ENCODE measurements at regions not wholly inside any gene's neighbourhood (a gene's known extent, or its start where the extent isn't known, plus 50 kb on each side); places are given as distances from the start of the nearest gene placed in this dataset.

DNA sequence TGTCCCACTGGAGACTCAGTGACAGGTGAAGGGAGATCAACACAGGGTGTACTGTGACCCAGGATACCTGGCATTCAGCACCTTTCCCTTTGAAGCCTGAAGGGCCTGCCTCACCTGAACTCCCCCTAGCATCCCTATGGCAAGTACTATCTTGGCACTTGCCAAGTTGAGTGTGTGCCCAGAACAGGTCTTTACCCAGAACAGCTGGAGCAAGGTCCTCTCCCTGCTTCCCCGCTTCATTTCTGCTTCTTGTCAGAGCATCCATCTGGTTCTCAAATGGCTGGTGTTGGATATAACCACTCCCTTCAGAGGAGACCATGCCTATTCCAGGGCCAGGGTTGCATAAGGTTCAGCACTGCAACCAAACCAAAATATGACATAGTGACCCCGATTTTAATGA lies 73.0 kb downstream of the FAM43A start:
- Histone ChIP-seq H3K36me3 (ENCODE audit: insufficient read depth, low read length) (no peaks in the 10 kb centered on the region), H3K4me1 (ENCODE audit: insufficient read depth, low read length) (no peaks in the 10 kb centered on the region), H3K9ac (ENCODE audit: low read depth, low read length) (no peak overlapping the region), H3K9me3 (ENCODE audit: control insufficient read depth, insufficient read depth, low read length) (no peaks in the 10 kb centered on the region)

DNA sequence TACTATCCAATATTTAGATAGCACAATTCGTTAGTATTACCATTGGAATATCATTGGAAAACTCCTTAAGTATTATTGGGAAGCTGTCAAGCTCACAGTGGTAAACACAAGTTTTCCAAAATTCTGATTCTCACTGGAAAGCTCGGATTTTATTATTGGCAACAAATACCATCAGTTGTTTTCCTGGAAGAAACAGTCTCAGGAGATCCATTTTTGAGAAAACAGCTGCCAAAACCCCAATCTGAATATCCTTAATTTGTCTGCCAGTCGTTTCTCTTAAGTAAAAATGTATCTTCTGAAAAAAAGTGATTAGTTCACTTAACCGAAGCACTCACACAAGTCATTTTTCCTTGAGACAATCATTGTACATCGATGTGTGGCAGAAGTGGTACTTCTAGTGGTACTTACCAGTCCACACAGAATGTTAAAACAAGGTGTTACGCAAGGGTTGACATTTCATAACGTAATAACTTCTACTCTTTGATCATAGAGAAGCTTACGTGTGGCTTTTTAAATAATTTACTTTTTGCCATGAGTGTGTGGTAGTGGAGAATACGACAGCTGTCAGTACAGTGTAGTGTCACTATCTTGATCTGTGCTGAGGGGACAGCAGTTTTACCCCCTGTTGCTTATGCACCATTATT lies 74.9 kb downstream of the FAM43A start:
- Histone ChIP-seq H3K36me3 (ENCODE audit: insufficient read depth, low read length) (no peaks in the 10 kb centered on the region), H3K4me1 (ENCODE audit: insufficient read depth, low read length) (no peaks in the 10 kb centered on the region), H3K9me3 (ENCODE audit: control insufficient read depth, insufficient read depth, low read length) (no peaks in the 10 kb centered on the region), H3K9ac (ENCODE audit: low read depth, low read length) (no peak overlapping the region)

DNA sequence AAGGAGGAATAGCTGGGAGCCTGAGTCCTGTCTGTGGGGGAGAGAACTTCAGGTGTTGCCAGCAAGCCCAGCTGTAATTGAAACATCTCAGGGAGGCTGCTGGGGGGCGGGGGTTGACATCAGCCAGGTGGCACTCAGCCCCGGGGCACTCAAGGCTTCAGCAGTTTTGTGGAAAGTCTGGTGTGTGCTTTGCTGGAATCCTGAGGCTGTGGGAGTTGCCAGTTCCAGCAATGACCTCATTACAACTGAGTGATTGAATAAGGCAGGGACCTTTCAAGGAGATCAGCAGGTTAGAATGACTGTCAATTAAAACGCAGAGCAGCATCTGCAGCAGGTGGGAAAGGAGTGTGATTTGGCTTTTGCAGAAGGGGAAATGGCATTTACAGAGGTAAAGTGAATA lies 75.7 kb downstream of the FAM43A start:
- Histone ChIP-seq H3K9ac (ENCODE audit: low read depth, low read length) (no peak overlapping the region), H3K36me3 (ENCODE audit: insufficient read depth, low read length) (no peaks in the 10 kb centered on the region)

DNA sequence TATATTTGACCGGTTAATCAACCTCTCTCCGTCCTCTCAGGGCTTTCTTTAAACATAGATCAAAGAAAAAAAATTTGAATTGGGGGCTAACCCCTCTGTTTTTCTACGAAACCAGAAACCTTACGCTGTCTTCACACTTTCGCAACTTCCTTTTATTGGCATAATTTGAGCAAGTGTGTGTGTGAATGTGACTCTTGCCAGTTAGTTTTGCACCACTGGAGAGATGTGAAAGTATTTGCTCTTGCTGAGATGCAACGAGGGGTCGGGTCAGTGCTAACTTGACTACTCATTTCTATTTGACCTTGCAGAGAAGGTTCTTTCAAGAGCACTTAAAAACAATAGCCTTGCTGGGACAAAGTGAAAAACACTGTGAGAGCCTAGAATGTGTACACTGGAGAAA lies 81.2 kb downstream of the FAM43A start:
- Histone ChIP-seq H3K9me3 (ENCODE audit: control insufficient read depth, insufficient read depth, low read length) (no peaks in the 10 kb centered on the region), H3K9ac (ENCODE audit: low read depth, low read length) (no peak overlapping the region), H3K4me1 (ENCODE audit: insufficient read depth, low read length) (no peaks in the 10 kb centered on the region), H3K36me3 (ENCODE audit: insufficient read depth, low read length) (no peaks in the 10 kb centered on the region)

More for the DNA sequence above, 75.7 kb downstream of the FAM43A start:
- no peaks in the 10 kb centered on the region for H3K9me3 ChIP-seq (ENCODE audit: control insufficient read depth, insufficient read depth, low read length)
- H3K4me1 ChIP-seq (ENCODE audit: insufficient read depth, low read length) = no peaks in the 10 kb centered on the region

DNA sequence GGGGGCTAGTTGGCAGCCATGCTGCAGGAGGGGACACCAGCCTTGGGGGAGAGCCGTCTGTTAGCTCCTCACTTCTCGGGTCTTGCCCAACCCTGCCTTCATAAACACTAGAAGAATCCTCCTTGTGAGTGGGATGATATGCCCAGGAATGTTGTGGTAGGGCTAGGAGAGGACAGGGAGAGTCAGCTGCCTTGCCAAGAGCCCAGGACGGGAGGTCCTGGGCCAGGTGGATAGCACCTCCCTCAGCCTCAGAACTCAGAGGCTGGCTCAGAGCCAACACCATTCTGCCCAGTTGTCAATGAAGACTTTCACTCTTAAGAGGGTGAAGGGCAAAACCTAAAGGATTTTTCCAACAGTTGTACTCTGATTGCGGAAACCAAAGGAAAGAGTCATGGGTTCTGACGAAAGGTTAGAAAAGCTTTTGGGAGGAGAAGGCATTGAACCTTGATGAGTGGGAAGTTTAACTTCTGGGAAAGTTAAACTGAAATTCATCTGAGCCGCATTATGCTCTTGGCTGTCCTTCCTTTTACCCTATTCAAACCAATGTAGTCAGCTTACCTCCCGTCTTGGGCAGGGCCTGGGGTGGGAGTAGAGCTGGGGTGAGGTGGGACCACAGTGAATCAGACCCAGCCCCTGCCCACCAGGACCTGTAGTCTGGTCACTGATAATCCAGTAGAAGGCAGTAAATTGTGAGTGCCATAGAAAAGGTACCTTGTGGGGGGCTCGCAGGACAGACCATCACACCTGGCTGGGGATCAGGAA lies 81.9 kb downstream of the FAM43A start:
- H3K9me3 ChIP-seq (ENCODE audit: control insufficient read depth, insufficient read depth, low read length) = no peaks in the 10 kb centered on the region
- H3K4me1 ChIP-seq (ENCODE audit: insufficient read depth, low read length) = no peaks in the 10 kb centered on the region
- no peaks in the 10 kb centered on the region for H3K36me3 ChIP-seq (ENCODE audit: insufficient read depth, low read length)
- H3K9ac ChIP-seq (ENCODE audit: low read depth, low read length) = no peak overlapping the region

DNA sequence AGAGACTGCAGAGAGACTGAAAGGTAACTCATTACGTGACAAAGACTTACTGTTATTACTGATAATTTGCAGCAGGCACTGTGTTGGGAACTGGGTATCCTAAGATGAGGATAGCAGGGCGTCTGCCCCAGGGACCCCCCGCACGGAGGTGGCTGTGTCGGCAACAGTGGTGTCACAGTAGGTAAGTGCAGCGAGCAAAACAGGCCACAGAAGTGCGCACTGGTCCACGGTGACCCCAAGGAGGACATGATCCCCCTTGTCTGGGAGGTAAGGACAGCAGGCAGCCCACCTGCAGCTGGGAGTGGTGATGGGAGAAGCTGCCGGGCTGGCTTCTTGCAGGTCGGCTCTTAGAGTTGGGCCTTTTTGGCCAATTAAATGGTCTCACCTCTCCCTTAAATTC lies 82.9 kb downstream of the FAM43A start:
- Histone ChIP-seq H3K4me1 (ENCODE audit: insufficient read depth, low read length) (no peaks in the 10 kb centered on the region; the same call in 1 of the 2 replicates), H3K9me3 (ENCODE audit: control insufficient read depth, insufficient read depth, low read length) (no peaks in the 10 kb centered on the region), H3K36me3 (ENCODE audit: insufficient read depth, low read length) (no peaks in the 10 kb centered on the region), H3K9ac (ENCODE audit: low read depth, low read length) (0 out of 2 replicates have a peak overlapping the region, but pooled peaks have one; percentile 9)

DNA sequence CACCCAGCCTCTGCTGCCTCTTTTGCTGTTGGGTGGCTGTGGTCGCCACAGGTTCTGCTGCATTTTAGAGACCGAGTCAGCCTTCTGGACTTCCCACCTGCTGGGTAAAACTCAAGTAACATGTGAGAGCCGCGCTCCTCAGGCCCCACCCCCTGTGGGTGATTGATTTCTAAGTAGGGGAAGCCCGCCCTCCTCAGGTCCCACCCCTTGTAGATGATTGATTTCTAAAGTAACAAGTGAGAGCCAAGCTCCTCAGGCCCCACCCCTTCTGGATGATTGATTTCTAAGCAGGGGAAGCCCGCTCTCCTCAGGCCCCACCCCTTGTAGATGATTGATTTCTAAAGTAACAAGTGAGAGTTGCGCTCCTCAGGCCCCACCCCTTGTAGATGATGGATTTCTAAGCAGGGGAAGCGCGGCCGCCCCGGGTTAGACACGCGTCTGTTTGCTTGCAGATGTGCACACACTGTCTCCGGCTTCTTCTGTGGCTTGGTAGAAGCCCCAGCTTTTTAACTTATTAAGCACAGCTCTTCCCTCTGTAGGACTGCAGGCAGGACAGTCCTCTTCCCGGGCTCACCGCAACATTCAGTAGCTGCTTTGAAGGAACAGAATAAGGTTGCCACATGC lies 83.4 kb downstream of the FAM43A start:
- H3K4me1 ChIP-seq (ENCODE audit: insufficient read depth, low read length) = no peaks in the 10 kb centered on the region; the same call in 1 of the 2 replicates
- no peaks in the 10 kb centered on the region for H3K36me3 ChIP-seq (ENCODE audit: insufficient read depth, low read length)
- H3K9me3 ChIP-seq (ENCODE audit: control insufficient read depth, insufficient read depth, low read length) = no peaks in the 10 kb centered on the region
- H3K9ac ChIP-seq (ENCODE audit: low read depth, low read length) = peak overlapping the region; percentile 71; the same call in 1 of the 2 replicates

DNA sequence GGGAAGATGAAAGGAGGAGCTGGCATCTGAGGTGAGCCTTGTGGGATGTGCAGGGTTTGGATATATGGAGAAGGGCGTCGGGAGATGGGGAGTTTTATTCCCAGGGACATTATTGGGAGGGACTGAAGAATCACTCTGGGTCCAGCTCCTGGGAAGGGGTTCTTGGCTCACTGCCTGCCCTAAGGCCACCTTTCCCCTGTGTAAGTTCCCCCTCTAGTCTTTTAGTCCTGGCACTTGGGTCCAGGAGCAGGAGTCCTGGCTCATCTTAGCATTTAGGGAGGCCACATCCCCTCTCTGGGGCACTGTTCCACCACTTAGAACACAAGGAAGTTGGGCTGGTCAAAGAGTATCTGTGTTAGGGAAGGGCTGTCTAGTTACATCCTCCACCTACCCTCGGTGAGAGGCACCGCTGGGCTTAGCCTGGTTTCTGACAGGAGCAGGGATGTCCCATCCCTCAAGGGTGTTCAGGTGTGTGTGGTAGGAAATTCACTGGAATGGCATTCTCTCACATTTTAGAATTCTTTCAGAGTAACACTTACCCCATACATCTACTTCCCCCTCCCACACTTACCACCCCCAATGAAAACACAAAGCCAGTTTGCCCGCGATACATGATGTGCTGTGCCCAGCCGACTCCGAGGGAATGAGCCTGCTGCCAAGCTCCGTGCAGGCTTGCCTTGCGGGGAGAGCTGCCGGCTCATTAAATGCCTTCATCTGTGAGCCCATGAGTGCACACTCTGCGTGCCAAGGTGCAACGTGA lies 86.7 kb downstream of the FAM43A start:
- Histone ChIP-seq H3K4me1 (ENCODE audit: insufficient read depth, low read length) (no peaks in the 10 kb centered on the region; the same call in none of the 2 replicates), H3K9me3 (ENCODE audit: control insufficient read depth, insufficient read depth, low read length) (no peaks in the 10 kb centered on the region), H3K36me3 (ENCODE audit: insufficient read depth, low read length) (no peaks in the 10 kb centered on the region), H3K9ac (ENCODE audit: low read depth, low read length) (no peak overlapping the region)

DNA sequence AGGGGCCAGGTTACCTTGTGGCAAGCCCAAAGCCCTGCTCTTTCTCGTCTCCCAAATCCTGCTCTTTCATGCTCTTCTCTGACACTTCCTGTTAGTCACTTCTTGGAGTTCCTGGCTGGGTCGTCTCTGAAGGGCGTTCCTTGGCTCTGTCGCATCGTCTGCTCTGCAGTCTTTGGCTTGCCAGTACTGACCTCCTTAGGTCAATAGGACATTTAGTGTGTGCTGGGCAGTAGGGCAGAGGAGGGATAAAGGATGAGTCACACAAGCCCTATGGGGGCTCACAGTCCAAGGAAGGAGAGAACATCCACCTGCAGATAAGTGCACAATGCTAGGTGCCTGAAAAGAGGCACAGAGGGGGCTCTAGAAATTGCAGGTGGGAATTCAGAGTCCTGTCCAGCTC lies 87.5 kb downstream of the FAM43A start:
- Histone ChIP-seq H3K36me3 (ENCODE audit: insufficient read depth, low read length) (no peaks in the 10 kb centered on the region), H3K9me3 (ENCODE audit: control insufficient read depth, insufficient read depth, low read length) (no peaks in the 10 kb centered on the region), H3K9ac (ENCODE audit: low read depth, low read length) (no peak overlapping the region), H3K4me1 (ENCODE audit: insufficient read depth, low read length) (no peaks in the 10 kb centered on the region; the same call in none of the 2 replicates)

DNA sequence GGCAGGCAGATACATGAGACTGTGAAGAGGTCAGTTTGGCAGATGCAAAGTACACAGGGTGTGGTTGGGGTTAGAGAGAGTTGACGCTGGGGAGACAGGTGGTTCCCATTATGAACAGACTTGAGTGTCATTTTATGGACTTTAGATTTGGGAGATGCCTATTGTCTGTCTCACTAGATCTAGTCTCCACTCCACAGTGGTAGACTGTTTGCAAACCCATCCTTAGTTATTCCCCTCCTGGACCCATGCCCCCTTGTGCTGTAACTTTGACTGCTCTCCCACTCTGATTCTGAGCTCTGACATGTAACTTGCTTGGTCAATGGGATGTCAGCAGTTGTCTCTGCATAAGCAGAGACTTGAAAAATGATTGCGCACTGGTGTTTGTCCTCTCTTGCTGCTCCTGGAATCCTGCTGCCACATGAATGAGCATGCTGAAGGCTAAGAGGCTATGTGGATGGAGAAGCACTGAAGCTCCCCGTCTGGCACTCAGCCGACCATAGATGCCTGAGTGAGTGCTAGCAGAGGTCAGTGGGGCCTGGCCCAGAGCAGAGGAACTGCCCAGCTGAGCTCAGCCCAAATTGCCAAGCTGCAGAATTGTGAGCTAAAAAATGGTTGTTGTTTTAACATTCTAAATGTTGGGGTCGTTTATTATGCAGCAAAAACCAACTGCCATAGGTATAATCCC lies 88.2 kb downstream of the FAM43A start:
- Histone ChIP-seq H3K9ac (ENCODE audit: low read depth, low read length) (no peak overlapping the region), H3K9me3 (ENCODE audit: control insufficient read depth, insufficient read depth, low read length) (no peaks in the 10 kb centered on the region)

DNA sequence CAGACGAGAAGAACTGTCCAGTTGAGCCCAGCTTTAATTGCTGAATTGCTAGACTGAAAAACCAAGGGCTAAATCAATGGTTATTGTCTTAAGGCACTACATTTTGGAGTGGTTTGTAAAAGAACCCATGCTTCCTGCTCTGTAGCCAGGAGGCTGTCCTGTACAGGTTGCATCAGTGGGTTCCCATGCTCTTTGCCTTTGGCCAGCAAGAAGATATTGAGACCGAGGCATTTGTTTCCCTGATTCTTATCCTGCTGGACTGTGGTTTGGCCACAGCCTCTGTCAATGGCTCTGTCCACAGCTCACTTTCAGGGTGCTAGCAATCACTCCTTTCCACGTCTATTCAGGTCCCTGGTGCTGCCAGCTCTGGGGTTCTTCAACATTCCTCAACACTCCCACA lies 89.6 kb downstream of the FAM43A start:
- Histone ChIP-seq H3K36me3 (ENCODE audit: insufficient read depth, low read length) (no peaks in the 10 kb centered on the region), H3K9ac (ENCODE audit: low read depth, low read length) (no peak overlapping the region), H3K9me3 (ENCODE audit: control insufficient read depth, insufficient read depth, low read length) (no peaks in the 10 kb centered on the region), H3K4me1 (ENCODE audit: insufficient read depth, low read length) (no peaks in the 10 kb centered on the region; the same call in none of the 2 replicates)

More for the DNA sequence above, 88.2 kb downstream of the FAM43A start:
- Histone ChIP-seq H3K4me1 (ENCODE audit: insufficient read depth, low read length) (no peaks in the 10 kb centered on the region; the same call in none of the 2 replicates), H3K36me3 (ENCODE audit: insufficient read depth, low read length) (no peaks in the 10 kb centered on the region)

DNA sequence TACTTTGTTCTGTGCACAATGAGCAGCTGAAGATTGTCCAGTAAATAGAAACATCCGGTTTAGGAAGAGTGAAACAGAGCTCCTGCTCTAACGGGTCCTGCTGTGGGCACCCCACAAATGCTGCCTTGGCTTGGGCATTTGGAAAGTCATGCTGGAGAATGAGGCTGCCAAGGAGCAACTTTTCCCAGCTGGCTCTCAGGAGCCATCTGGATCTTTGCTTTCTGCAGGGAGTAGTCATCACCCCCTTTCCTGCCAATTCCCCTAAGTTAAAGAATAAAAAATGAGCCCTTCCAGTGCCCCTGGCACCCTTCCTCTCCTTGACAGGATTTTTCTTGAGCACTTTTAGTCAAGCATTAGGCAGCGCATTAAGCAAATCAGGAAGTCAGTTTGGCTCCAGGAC lies 90.0 kb downstream of the FAM43A start:
- Histone ChIP-seq H3K4me1 (ENCODE audit: insufficient read depth, low read length) (no peaks in the 10 kb centered on the region; the same call in none of the 2 replicates), H3K9me3 (ENCODE audit: control insufficient read depth, insufficient read depth, low read length) (no peaks in the 10 kb centered on the region), H3K36me3 (ENCODE audit: insufficient read depth, low read length) (no peaks in the 10 kb centered on the region), H3K9ac (ENCODE audit: low read depth, low read length) (no peak overlapping the region)

DNA sequence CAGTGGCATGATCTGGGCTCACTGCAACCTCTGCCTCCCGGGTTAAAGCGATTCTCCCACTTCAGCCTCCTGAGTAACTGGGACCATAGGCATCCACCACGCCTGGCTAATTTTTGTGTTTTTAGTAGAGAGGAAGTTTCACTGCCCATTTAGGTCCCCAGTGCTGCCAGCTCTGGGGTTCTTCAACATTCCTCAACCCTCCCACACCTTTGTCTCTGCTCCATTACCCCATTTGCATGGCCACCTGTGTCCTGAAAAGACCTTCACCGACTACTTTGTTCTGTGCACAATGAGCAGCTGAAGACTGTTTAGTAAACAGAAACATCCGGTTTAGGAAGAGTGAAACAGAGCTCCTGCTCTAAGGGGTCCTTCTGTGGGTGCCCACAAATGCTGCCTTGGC lies 92.0 kb downstream of the FAM43A start:
- Histone ChIP-seq H3K9me3 (ENCODE audit: control insufficient read depth, insufficient read depth, low read length) (no peaks in the 10 kb centered on the region), H3K9ac (ENCODE audit: low read depth, low read length) (no peak overlapping the region), H3K4me1 (ENCODE audit: insufficient read depth, low read length) (no peaks in the 10 kb centered on the region; the same call in none of the 2 replicates), H3K36me3 (ENCODE audit: insufficient read depth, low read length) (no peaks in the 10 kb centered on the region)
